NCI-H446 treated with DMSO at 0.1 percent for 48 hours (cell line): ENCODE measurements at regions not wholly inside any gene's neighbourhood (a gene's known extent, or its start where the extent isn't known, plus 50 kb on each side); places are given as distances from the start of the nearest gene placed in this dataset.
"Not testable (repeated sequence)": the region's sequence is repeated elsewhere in the genome, so short reads cannot be mapped to it uniquely, and the experiment has no call there.

Experiments
- DNase-seq: peaks from one replicate; lab custom pipeline; 2025; lab: John Stamatoyannopoulos, UW

- not testable (repeated sequence) for DNase-seq
Measured at GRCh38 chr13:100766570-100766969, 92.0 kb upstream of the TMTC4 start.

- DNase-seq, result no peak
Measured at GRCh38 chr13:100764937-100765336, 90.3 kb upstream of the TMTC4 start.

GRCh38 chr13:100762126-100762525, 87.5 kb upstream of the TMTC4 start:
- DNase-seq, result not testable (repeated sequence)

GRCh38 chr13:100755891-100756290, 81.3 kb upstream of the TMTC4 start:
- no peak for DNase-seq

- no peak for DNase-seq
Measured at GRCh38 chr13:100754459-100754858, 79.9 kb upstream of the TMTC4 start.

GRCh38 chr13:100753376-100753775, 78.8 kb upstream of the TMTC4 start:
- DNase-seq, result no peak

GRCh38 chr13:100751826-100752225, 77.2 kb upstream of the TMTC4 start:
- DNase-seq, result no peak

- DNase-seq, result no peak
Measured at GRCh38 chr13:100746953-100747683, 72.5 kb upstream of the TMTC4 start.

- no peak for DNase-seq
Measured at GRCh38 chr13:100738176-100738855, 63.7 kb upstream of the TMTC4 start.

GRCh38 chr13:100735494-100735893, 60.9 kb upstream of the TMTC4 start:
- DNase-seq, result no peak

- no peak for DNase-seq
Measured at GRCh38 chr13:100734194-100734720, 59.7 kb upstream of the TMTC4 start.

- DNase-seq, result peak; percentile 6
Measured at GRCh38 chr13:100733261-100733660, 58.7 kb upstream of the TMTC4 start.

- no peak for DNase-seq
Measured at GRCh38 chr13:100728201-100728600, 53.6 kb upstream of the TMTC4 start.

- no peak for DNase-seq
Measured at GRCh38 chr13:100725472-100725871, 50.9 kb upstream of the TMTC4 start.

GRCh38 chr13:100724568-100724967, 50.0 kb upstream of the TMTC4 start:
- no peak for DNase-seq
